KBM-7 (cell line): ENCODE measurements at regions not wholly inside any gene's neighbourhood (a gene's known extent, or its start where the extent isn't known, plus 50 kb on each side); places are given as distances from the start of the nearest gene placed in this dataset.

ENCODE experiments used
- DNase-seq: peaks from one replicate; pipeline ENCODE4 v3.0.0-alpha.2; 2015
- in situ Hi-C: fragments of 300-500 bp; cut with MboI; formaldehyde crosslinking; loops from 2 replicates; pipeline ENCODE4 v1.14.3; 2020; ENCODE audit warnings: low sequenced_read_pairs, low pct_unique_long_range_greater_than_20kb, mixed read lengths

GRCh38 chr7:85456254-85456653, 269.4 kb upstream of the SEMA3D start:
- in situ Hi-C loops = no loop called here

GRCh38 chr7:85454904-85455303, 268.0 kb upstream of the SEMA3D start:
- in situ Hi-C loops = no loop called here
- DNase-seq = no peak

More at GRCh38 chr7:85456254-85456653, 269.4 kb upstream of the SEMA3D start:
- no peak for DNase-seq

DNA sequence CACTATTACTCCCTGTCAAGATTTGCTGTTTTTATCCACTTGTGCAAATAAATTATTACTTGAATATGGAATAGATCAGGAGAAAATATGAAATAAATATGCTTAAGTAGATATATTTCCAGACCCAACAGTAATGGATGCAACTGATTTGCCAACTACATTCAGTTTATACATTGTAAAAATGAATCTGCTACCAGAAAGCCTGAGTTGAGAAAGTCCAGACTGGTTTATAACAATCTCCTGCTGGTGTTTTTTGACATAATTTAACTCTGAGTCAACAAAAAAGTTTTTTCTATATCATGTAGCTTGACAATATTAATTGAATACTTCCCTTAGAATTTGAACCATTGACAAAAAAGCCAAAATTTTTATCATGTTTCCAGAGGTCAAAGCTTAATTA, 265.8 kb upstream of the SEMA3D start:
- in situ Hi-C loops = no loop called here
- DNase-seq = no peak

DNA sequence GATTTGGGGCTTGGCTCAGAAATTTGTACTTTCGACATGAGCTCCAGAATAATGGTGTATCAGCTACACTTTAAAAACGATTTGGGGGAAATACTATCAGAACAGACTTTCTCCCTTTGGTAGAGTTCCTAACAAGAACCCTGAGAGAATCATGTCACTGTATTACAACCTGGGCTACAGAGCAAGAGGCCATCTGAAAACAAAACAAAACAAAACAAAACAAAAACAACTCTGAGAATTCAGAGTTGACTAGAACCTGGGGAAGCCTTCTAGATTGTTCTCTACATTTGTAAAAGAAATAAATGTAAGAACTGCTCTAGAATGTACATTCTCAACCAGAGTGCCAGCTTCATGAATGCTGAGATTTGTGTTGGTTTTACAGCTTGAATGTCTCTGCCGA, 262.6 kb upstream of the SEMA3D start:
- in situ Hi-C loops = no loop called here
- no peak for DNase-seq

DNA sequence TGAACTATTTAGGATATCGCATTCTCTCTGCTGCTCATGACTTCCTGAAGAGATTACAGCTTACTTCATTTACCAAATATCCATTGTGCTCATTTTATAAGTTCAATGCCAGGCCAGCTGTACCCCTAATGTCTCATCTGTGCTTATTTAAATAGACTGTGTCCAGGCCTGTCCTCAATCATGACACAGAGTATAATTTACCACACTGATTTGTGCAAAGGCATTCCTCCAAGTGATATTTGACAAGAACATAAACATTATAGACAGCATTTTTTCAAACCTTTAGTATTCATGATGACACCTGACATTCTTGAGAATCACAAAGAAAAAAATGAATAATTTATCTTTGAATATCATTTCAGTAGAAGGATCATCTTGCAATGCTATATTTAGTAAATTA, 260.1 kb upstream of the SEMA3D start:
- DNase-seq = no peak
- in situ Hi-C loops = no loop called here

- no peak for DNase-seq
- in situ Hi-C loops = no loop called here
These were observed 239.7 kb upstream of the SEMA3D start for GRCh38 chr7:85426487-85426960.

DNA sequence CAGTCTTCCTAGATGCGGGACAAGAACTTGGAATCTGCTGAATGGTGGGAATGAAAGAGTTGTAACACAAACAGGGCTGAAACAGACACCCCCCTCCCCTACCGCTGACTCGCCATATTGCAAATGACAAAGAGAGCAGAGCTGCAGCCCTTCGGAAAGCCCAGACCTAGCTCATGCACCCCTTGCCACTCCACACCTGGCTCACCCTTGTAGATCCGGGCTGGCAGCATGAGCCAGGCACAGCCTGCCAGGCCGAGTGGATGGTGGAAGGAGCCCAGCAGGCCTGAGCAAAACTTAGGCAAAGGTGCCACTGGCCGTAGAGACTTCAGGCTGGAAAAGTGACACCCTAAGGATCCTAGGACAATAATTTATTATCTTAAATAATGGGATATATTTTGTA, 237.4 kb upstream of the SEMA3D start:
- in situ Hi-C loops = no loop called here
- no peak for DNase-seq

GRCh38 chr7:85423209-85423895, 236.5 kb upstream of the SEMA3D start:
- DNase-seq = no peak

DNA sequence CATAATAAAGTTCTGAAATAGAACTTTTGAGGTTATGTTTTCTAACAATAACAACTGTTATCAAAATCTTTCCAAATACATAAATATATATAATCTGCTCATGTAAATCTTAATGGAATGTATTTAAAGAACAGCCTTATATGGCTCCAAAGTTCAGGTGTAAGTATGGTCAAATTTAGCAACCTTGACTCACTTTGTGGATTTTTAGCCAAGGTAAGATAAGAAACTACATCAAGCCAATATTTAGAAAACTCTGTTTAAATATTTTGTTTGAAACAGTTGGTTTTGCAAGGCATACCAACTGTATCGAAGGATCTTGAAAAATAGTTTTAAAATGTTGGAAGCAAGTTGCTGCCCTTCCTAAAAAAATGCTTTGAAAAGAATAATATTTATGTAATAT, 228.9 kb upstream of the SEMA3D start:
- in situ Hi-C loops = no loop called here
- no peak for DNase-seq

More at GRCh38 chr7:85423209-85423895, 236.5 kb upstream of the SEMA3D start:
- in situ Hi-C loops = no loop called here

GRCh38 chr7:85413718-85414117, 226.9 kb upstream of the SEMA3D start:
- DNase-seq = no peak
- in situ Hi-C loops = no loop called here

DNA sequence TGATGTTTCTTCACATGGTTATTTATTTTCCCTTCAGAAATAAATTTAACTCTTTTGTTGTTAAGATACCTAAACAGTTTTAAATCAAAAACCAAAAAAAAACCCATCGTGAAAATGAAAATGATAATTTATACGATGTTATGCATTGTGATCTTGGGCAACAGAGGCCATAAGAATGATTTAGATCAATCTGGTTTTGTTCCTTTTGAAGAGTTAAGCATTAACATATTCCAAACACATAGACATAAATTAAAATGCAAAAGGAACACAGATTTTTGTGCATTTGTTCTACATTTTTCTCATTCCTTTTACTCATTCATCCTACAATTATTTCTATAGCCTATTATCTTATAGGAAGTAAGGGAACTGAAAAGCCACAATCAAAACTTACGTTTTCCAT, 226.1 kb upstream of the SEMA3D start:
- in situ Hi-C loops = no loop called here
- DNase-seq = no peak

GRCh38 chr7:85407391-85407790, 220.5 kb upstream of the SEMA3D start:
- no peak for DNase-seq
- in situ Hi-C loops = no loop called here

GRCh38 chr7:85405016-85405902, 218.4 kb upstream of the SEMA3D start:
- no peak for DNase-seq
- in situ Hi-C loops = no loop called here

GRCh38 chr7:85396676-85397075, 209.8 kb upstream of the SEMA3D start:
- no peak for DNase-seq
- in situ Hi-C loops = no loop called here

GRCh38 chr7:85392789-85393188, 205.9 kb upstream of the SEMA3D start:
- DNase-seq = no peak
- in situ Hi-C loops = no loop called here

- in situ Hi-C loops = no loop called here
- peak; percentile 8 for DNase-seq
These were observed 205.5 kb upstream of the SEMA3D start for GRCh38 chr7:85392326-85392725.

DNA sequence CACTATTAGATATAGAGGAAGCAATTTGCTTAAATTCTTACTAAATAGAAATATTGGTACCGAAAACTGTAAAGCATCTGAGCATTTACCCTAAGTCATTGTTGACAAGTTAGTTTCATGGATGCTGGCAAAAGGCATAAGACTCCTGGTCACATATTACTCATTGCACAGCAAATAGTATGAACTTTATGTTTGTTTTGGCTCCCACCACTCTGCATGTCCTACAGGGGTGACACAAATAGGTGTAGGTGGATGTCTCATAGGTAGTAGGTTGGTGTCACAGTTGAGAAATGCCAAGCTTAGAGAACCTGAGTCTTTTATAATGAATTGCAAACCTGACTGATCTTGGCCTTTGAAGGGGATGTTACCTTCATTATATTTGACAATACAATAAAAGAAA, 199.6 kb upstream of the SEMA3D start:
- DNase-seq = no peak
- in situ Hi-C loops = no loop called here

- in situ Hi-C loops = no loop called here
- no peak for DNase-seq
These were observed 197.5 kb upstream of the SEMA3D start for GRCh38 chr7:85384392-85384791.

DNA sequence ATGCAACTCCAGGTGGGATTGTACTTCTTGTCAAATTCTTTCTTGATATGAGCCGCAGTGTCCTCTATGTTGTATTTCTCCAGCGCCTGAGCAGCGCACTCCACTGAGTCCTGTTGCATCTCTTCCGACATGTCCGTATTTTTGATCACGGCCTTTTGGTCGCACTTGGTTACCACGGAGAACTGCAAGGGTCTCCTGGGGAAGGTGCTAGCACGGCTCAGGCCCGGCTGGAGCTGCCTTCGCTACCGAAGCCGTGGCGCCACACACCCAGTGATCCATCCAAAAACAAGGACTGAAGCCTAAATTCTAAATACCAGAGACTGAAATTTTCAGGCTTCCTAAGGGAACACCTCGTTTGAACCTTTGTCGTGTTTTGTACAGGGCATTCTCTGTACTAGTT, 194.4 kb upstream of the SEMA3D start:
- no peak for DNase-seq
- in situ Hi-C loops = no loop called here

DNA sequence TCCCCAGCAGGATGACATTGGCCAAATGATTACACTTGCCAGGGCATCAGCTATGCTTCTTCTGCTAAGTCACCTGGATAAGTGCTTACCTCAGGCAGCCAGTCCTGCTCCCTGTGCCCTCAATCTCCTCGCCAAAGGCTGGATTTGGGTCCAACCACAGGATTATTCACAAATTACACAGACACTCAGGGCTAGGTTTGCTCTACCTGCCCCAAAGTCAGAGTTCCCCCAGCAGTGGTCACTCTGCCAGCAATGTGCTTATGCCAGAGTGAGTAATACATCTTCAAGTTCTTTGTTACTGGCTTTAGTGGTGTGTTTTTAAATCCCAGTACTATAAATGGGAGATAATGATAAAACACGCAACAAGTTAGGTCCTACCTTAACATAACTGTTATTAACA, 189.7 kb upstream of the SEMA3D start:
- in situ Hi-C loops = no loop called here
- no peak for DNase-seq
